Ishikawa (cell line): ENCODE measurements at regions not wholly inside any gene's neighbourhood (a gene's known extent, or its start where the extent isn't known, plus 50 kb on each side); places are given as distances from the start of the nearest gene placed in this dataset.

ENCODE experiments used
- CEBPB ChIP-seq: IDR thresholded peaks from 2 replicates; pipeline ENCODE4 v1.6.1; 2012
- CREB1 ChIP-seq: IDR thresholded peaks from 2 replicates; pipeline ENCODE4 v1.6.1; 2012; ENCODE audit warnings: low read depth
- EGR1 ChIP-seq: IDR thresholded peaks from 2 replicates; pipeline ENCODE4 v1.6.1; 2012
- EP300 ChIP-seq: IDR thresholded peaks from 2 replicates; pipeline ENCODE4 v1.6.1; 2012; ENCODE audit warnings: borderline replicate concordance
- FOXM1 ChIP-seq: IDR thresholded peaks from 2 replicates; pipeline ENCODE4 v1.6.1; 2012; ENCODE audit warnings: low read depth, borderline replicate concordance
- NFIC ChIP-seq: IDR thresholded peaks from 2 replicates; pipeline ENCODE4 v1.6.1; 2012
- RAD21 ChIP-seq: IDR thresholded peaks from 2 replicates; pipeline ENCODE4 v1.6.1; 2012; ENCODE audit warnings: low read depth
- TAF1 ChIP-seq: IDR thresholded peaks from 2 replicates; pipeline ENCODE4 v1.6.1; 2012; ENCODE audit warnings: low read depth, mild to moderate bottlenecking
- TCF12 ChIP-seq: IDR thresholded peaks from 2 replicates; pipeline ENCODE4 v1.6.1; 2012; ENCODE audit warnings: low read depth
- TEAD4 ChIP-seq: IDR thresholded peaks from 2 replicates; pipeline ENCODE4 v1.6.1; 2012
- YY1 ChIP-seq: IDR thresholded peaks from 2 replicates; pipeline ENCODE4 v1.6.1; 2012; ENCODE audit warnings: low read depth
- ZBTB7A ChIP-seq: IDR thresholded peaks from 2 replicates; pipeline ENCODE4 v1.6.1; 2012; ENCODE audit warnings: low read depth
- TF ChIP-seq, protein P1 (sequence below): IDR thresholded peaks from 2 replicates; pipeline ENCODE4 v1.6.1; 2012; ENCODE audit warnings: low read depth, mild to moderate bottlenecking
- TF ChIP-seq, protein P2 (sequence below): IDR thresholded peaks from 2 replicates; pipeline ENCODE4 v1.6.1; 2012
- TF ChIP-seq, protein P3 (sequence below): IDR thresholded peaks from 2 replicates; pipeline ENCODE4 v1.6.1; 2012

DNA sequence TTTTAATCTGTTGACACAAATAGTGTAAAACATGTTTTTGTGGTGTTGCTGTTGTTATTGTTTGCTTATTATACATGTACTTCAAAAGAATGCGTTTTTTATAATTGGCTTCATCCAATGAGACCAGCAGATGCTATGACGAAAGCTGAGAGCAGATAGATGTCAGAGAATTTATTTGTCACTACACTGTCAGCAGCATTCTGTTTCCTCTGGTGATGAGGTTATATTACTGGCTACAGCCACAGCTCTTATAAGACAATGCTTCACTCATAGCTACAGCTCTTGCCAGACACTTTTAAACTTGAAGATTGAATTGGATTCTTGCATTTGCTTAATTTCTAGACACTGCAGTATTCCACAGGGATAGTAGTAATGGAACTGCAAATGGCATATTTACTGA, 860.5 kb downstream of the TBC1D32 start:
- TF ChIP-seq, protein P1, sequence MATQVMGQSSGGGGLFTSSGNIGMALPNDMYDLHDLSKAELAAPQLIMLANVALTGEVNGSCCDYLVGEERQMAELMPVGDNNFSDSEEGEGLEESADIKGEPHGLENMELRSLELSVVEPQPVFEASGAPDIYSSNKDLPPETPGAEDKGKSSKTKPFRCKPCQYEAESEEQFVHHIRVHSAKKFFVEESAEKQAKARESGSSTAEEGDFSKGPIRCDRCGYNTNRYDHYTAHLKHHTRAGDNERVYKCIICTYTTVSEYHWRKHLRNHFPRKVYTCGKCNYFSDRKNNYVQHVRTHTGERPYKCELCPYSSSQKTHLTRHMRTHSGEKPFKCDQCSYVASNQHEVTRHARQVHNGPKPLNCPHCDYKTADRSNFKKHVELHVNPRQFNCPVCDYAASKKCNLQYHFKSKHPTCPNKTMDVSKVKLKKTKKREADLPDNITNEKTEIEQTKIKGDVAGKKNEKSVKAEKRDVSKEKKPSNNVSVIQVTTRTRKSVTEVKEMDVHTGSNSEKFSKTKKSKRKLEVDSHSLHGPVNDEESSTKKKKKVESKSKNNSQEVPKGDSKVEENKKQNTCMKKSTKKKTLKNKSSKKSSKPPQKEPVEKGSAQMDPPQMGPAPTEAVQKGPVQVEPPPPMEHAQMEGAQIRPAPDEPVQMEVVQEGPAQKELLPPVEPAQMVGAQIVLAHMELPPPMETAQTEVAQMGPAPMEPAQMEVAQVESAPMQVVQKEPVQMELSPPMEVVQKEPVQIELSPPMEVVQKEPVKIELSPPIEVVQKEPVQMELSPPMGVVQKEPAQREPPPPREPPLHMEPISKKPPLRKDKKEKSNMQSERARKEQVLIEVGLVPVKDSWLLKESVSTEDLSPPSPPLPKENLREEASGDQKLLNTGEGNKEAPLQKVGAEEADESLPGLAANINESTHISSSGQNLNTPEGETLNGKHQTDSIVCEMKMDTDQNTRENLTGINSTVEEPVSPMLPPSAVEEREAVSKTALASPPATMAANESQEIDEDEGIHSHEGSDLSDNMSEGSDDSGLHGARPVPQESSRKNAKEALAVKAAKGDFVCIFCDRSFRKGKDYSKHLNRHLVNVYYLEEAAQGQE: no peak
- TF ChIP-seq TEAD4 (no peak), EGR1 (no peak), FOXM1 (no peak), RAD21 (no peak), NFIC (no peak), TAF1 (no peak), CEBPB (no peak), ZBTB7A (no peak), YY1 (no peak), TCF12 (no peak), CREB1 (no peak), EP300 (no peak)
- TF ChIP-seq, protein P2, sequence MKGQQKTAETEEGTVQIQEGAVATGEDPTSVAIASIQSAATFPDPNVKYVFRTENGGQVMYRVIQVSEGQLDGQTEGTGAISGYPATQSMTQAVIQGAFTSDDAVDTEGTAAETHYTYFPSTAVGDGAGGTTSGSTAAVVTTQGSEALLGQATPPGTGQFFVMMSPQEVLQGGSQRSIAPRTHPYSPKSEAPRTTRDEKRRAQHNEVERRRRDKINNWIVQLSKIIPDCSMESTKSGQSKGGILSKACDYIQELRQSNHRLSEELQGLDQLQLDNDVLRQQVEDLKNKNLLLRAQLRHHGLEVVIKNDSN: no peak
- TF ChIP-seq, protein P3, sequence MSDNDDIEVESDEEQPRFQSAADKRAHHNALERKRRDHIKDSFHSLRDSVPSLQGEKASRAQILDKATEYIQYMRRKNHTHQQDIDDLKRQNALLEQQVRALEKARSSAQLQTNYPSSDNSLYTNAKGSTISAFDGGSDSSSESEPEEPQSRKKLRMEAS: no peak

DNA sequence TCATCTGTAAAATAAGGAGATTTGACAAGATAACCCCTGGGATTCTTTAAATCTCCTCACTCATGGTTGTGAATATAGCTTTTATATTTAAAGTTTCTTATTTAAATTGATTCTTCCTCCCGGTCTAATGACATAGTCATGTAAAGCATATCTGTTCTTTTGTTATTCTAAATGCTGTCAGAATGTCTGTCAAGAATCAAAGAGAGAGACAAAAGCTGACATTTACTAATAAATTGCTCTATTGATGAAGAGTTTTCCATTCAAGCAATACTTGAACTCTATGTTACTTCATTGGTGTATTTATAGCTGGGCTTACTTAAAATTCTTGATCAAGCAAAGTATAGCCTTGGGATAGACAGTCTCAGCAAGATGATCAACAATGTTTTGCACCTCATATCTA, 865.8 kb downstream of the TBC1D32 start:
- TF ChIP-seq, protein P1: no peak
- TF ChIP-seq EP300 (no peak), TEAD4 (no peak), CEBPB (no peak)
- TF ChIP-seq, protein P2: no peak
- TF ChIP-seq, protein P3: no peak

DNA sequence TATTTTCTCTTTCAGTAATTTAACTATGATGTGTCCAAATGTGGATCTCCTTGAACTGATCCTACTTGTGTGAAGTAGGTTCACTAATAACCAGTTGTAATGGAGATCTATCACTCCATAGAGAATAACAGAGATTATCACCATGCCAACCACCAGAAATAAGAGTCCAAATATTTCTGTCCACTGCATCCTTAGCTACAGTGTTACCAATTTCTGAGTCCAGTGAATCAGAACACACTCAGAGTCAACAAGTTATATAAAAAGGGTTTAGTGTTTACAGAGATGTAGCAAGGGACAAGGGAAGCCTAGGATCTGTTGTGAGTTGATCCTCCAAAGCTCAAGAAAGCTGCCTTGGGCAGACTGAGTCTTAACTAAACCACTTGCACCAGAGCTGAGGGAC, 882.8 kb downstream of the TBC1D32 start:
- no peak for TF ChIP-seq TCF12
- TF ChIP-seq EGR1: no peak
- TF ChIP-seq, protein P2: no peak
- no peak for TF ChIP-seq FOXM1
- TF ChIP-seq CREB1: no peak
- TF ChIP-seq NFIC: no peak

DNA sequence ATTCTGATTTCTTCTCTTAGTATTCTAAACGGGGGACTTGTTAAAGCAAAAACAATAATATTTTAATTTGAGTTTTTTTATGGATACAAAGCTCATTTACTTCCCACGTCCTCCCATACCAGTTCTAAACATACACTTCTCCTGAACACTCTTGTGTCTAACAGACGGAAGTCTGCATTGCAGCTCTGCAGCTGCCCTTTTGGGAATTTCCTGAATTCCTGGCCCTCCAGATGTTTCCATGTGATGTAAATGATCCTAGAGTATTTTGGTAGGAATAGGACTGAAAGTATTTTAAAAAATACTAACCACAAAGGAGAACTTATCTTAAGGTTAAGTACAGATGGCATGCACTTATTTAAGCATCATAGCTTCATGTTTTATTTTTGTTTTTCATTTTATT, 886.7 kb downstream of the TBC1D32 start:
- TF ChIP-seq CEBPB (no peak), ZBTB7A (no peak), YY1 (no peak), TCF12 (no peak), TAF1 (no peak), CREB1 (no peak), NFIC (no peak), FOXM1 (no peak), TEAD4 (no peak), RAD21 (no peak), EGR1 (no peak), EP300 (no peak)
- TF ChIP-seq, protein P3: no peak
- TF ChIP-seq, protein P2: no peak
- TF ChIP-seq, protein P1: no peak
